Osteoblast (primary cell): ENCODE measurements at regions not wholly inside any gene's neighbourhood (a gene's known extent, or its start where the extent isn't known, plus 50 kb on each side); places are given as distances from the start of the nearest gene placed in this dataset.

Source experiments
- DNase-seq: peaks from one replicate; pipeline ENCODE4 v3.0.0; 2011; ENCODE audit warnings: low spot score, mixed read lengths; ENCODE audit not compliant: insufficient read length; ENCODE audit errors: missing footprints
- H2AFZ ChIP-seq: 2 replicates; pipeline ENCODE4 v1.6.0; 2011; ENCODE audit warnings: mild to moderate bottlenecking, low read length
- H3K27ac ChIP-seq: 2 replicates; pipeline ENCODE4 v1.5.1; 2011; ENCODE audit warnings: mild to moderate bottlenecking, low read depth, low read length, moderate library complexity
- H3K27me3 ChIP-seq: 2 replicates; pipeline ENCODE4 v1.6.0; 2012; ENCODE audit warnings: mild to moderate bottlenecking, control low read depth, inconsistent platforms, low read length, moderate library complexity; ENCODE audit not compliant: insufficient read depth
- H3K36me3 ChIP-seq: 2 replicates; pipeline ENCODE4 v1.5.1; 2011; ENCODE audit warnings: mild to moderate bottlenecking, low read length, control low read depth, moderate library complexity; ENCODE audit not compliant: insufficient read depth
- H3K4me1 ChIP-seq: 2 replicates; pipeline ENCODE4 v1.5.1; 2011; ENCODE audit warnings: mild to moderate bottlenecking, low read length, control low read depth, moderate library complexity; ENCODE audit not compliant: insufficient read depth
- H3K4me2 ChIP-seq: 2 replicates; pipeline ENCODE4 v1.6.0; 2011; ENCODE audit warnings: mild to moderate bottlenecking, low read length; ENCODE audit not compliant: insufficient read depth
- H3K4me3 ChIP-seq: fragments of 200-600 bp; sonication (generic); 3 replicates; pipeline ENCODE4 v1.5.1; 2012; ENCODE audit warnings: mild to moderate bottlenecking, low read length, inconsistent platforms; ENCODE audit not compliant: insufficient read depth
- H3K79me2 ChIP-seq: 2 replicates; pipeline ENCODE4 v1.6.0; 2012; ENCODE audit warnings: mild to moderate bottlenecking, low read length, control low read depth, inconsistent platforms; ENCODE audit not compliant: insufficient read depth
- H3K9me3 ChIP-seq: 2 replicates; pipeline ENCODE4 v1.5.1; 2011; ENCODE audit warnings: low read depth, low read length, control low read depth
- H4K20me1 ChIP-seq: 2 replicates; pipeline ENCODE4 v1.6.0; 2012; ENCODE audit warnings: mild to moderate bottlenecking, low read length, control low read depth; ENCODE audit not compliant: insufficient read depth
- TF ChIP-seq, protein P1 (sequence below): IDR thresholded peaks from 2 replicates; pipeline ENCODE4 v1.5.1; 2011; ENCODE audit warnings: mild to moderate bottlenecking, low read depth, low read length, moderate library complexity; ENCODE audit errors: extremely low read depth

DNA sequence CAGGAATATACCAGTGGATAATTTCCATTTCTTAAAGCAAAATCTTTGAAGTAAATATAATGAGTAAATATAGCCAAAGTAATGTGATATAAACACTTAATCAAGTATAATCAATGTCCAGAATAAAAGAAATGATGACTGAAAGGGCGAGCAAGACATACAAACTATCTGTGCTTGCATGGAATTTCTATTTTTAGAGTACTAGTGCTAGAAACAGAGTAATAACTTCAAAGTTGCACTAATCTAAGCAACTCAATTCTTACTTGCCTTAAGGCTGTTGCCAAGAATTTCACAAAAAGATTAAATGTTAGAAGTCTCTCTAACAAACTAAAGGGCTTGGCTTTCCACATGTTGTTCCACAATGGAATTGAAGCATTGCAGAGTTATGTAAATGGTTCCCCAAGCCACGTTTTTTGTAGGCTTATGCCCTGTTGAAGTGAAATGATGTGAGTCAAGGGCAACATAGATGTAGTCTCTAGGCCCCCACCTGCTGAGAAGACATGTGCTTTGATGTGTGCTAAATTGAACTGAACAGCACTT is 175.0 kb upstream of the LMNTD1 start:
- Histone ChIP-seq H3K4me1 (peaks cover 16% of the 10 kb centered on the region), H3K4me2 (no peak overlapping the region), H3K36me3 (no peaks in the 10 kb centered on the region), H3K79me2 (no peaks in the 10 kb centered on the region), H3K9me3 (no peaks in the 10 kb centered on the region), H3K4me3 (no peak overlapping the region), H2AFZ (no peak overlapping the region), H4K20me1 (no peaks in the 10 kb centered on the region), H3K27ac (no peak overlapping the region), H3K27me3 (no peaks in the 10 kb centered on the region)
- TF ChIP-seq, protein P1, sequence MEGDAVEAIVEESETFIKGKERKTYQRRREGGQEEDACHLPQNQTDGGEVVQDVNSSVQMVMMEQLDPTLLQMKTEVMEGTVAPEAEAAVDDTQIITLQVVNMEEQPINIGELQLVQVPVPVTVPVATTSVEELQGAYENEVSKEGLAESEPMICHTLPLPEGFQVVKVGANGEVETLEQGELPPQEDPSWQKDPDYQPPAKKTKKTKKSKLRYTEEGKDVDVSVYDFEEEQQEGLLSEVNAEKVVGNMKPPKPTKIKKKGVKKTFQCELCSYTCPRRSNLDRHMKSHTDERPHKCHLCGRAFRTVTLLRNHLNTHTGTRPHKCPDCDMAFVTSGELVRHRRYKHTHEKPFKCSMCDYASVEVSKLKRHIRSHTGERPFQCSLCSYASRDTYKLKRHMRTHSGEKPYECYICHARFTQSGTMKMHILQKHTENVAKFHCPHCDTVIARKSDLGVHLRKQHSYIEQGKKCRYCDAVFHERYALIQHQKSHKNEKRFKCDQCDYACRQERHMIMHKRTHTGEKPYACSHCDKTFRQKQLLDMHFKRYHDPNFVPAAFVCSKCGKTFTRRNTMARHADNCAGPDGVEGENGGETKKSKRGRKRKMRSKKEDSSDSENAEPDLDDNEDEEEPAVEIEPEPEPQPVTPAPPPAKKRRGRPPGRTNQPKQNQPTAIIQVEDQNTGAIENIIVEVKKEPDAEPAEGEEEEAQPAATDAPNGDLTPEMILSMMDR = no peak
- no peak for DNase-seq

DNA sequence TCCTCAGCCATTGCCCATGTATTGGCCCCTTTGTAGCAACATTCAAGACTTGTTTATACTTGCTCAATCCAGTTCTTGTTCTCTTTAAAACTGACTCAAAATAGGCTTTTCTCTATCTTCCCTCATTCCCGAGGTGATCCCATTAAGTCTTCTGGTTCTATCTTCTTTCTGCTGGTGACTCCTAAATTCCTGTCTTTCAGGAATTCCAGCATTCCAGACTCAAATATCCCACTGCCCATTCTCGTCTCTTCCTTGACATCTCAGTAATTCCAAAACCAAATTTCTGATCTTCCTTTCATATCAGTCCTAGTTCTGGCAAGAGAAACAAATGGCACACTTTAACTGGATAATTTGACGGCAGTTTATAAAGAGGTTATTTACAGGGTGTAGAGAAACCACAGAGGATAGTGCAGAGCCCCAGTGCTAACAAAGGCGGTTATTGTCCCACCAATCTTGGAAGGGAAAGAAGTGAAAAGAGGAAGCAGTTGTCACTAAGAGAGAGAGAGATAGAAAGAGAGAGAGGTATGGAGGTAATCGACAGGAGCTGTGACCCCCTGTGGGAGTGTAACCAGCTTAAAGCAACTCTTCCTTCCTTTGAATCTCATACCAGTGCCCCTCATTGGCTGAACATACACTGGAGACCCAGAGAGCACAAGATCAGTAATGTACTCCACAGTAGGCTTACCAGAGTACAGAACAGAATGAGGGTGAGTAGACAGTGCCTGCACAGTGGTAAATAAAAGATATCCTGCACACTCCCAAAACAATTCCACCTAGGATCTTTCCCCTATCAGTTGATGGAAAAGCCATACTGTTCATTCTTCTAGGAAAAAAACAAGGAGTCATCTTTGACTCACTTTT is 177.6 kb upstream of the LMNTD1 start:
- no peak overlapping the region for H2AFZ ChIP-seq
- H4K20me1 ChIP-seq = no peaks in the 10 kb centered on the region
- H3K4me3 ChIP-seq = no peak overlapping the region
- no peaks in the 10 kb centered on the region for H3K27me3 ChIP-seq
- H3K4me2 ChIP-seq = no peak overlapping the region
- H3K4me1 ChIP-seq = peaks cover 3% of the 10 kb centered on the region
- no peaks in the 10 kb centered on the region for H3K9me3 ChIP-seq
- no peaks in the 10 kb centered on the region for H3K36me3 ChIP-seq
- H3K27ac ChIP-seq = no peak overlapping the region
- no peaks in the 10 kb centered on the region for H3K79me2 ChIP-seq
- DNase-seq = no peak
- TF ChIP-seq, protein P1 = no peak

DNA sequence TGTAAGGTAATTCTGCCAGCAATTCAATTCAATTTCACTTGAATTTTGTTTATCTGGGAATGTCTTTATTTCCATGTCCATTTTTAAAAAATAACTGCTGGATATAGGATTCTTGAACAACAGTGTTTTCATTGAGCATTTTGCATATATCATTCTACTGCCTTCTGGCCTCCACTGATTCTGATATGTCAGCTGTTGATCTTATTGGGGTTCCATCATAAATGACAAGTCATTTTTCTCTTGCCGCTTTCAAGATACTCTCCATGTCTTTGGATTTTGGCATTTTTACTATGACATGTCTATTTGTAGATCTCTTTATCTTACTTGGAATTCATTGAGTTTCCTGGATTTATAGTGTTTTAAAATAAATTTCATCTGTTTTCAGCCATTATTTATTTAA is 180.5 kb upstream of the LMNTD1 start:
- TF ChIP-seq, protein P1 = no peak
- Histone ChIP-seq H3K9me3 (no peaks in the 10 kb centered on the region), H3K79me2 (no peaks in the 10 kb centered on the region), H3K4me2 (no peak overlapping the region), H3K4me1 (no peaks in the 10 kb centered on the region), H3K36me3 (no peaks in the 10 kb centered on the region), H3K27me3 (no peaks in the 10 kb centered on the region), H2AFZ (no peak overlapping the region), H4K20me1 (no peaks in the 10 kb centered on the region), H3K27ac (no peak overlapping the region), H3K4me3 (no peak overlapping the region)
- no peak for DNase-seq

DNA sequence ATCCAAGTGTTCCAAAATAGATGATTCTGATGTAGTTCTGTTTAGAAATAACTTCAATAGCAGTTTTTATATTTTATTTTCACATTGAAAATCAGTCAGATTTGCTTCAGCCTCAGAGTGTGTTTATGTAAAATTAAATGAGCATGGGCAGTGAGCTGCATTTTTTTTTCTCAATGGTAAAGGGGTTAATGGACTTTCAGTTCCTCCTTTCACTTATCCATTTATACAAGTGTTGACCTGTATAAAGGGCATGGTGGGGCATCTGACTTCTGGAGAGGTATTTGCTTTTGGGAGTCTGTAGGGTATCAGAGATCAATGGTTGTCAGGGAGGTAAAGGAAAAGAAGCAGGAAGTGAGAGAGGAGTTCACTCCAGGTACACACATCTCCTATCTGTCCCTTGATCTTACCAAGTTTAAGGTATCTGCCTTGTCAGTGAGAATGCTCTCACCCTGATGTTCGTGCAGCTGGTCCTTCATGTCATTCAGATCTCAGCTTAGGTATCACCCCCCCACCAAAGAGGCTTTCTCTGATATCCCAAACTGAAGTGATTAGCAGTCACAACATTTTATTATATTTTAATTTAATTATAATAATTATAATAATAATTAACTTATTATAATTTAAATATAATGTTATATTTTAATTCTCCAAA is 181.6 kb upstream of the LMNTD1 start:
- no peaks in the 10 kb centered on the region for H3K9me3 ChIP-seq
- H3K79me2 ChIP-seq = no peaks in the 10 kb centered on the region
- no peak overlapping the region for H3K27ac ChIP-seq
- no peak for DNase-seq
- no peaks in the 10 kb centered on the region for H3K36me3 ChIP-seq
- no peak overlapping the region for H3K4me2 ChIP-seq
- no peaks in the 10 kb centered on the region for H3K27me3 ChIP-seq
- H3K4me1 ChIP-seq = no peaks in the 10 kb centered on the region
- H4K20me1 ChIP-seq = no peaks in the 10 kb centered on the region
- TF ChIP-seq, protein P1 = no peak
- no peak overlapping the region for H2AFZ ChIP-seq
- H3K4me3 ChIP-seq = no peak overlapping the region
